Spleen (tissue), 11 donors: ENCODE measurements at regions not wholly inside any gene's neighbourhood (a gene's known extent, or its start where the extent isn't known, plus 50 kb on each side); places are given as distances from the start of the nearest gene placed in this dataset.

ENCODE experiments used
- DNase-seq: peaks from one replicate; pipeline ENCODE4 v3.0.0-alpha.2; 2020
- H3K27ac ChIP-seq, 8 donors: fragments of 200-600 bp; sonication (generic) in 7 of 8; 1 replicate in 4 of 8; 2 replicates in 4 of 8; pipeline versions ENCODE4 v1.5.0 to v1.8.0; 2016 to 2021; ENCODE audit warnings: inconsistent platforms in 4 of 8, mild to moderate bottlenecking in 4 of 8, moderate library complexity in 1 of 8
- H3K27me3 ChIP-seq, 7 donors: fragments of 200-600 bp; sonication (generic) in 6 of 7; replicated peaks in 1 of 7; 1 replicate in 4 of 7; 2 replicates in 3 of 7; pipeline versions ENCODE4 v1.5.0 to v1.8.0; 2016 to 2021; ENCODE audit warnings: inconsistent platforms in 3 of 7, mild to moderate bottlenecking in 1 of 7
- H3K36me3 ChIP-seq, 6 donors: fragments of 200-600 bp; sonication (generic) in 5 of 6; 1 replicate in 4 of 6; 2 replicates in 2 of 6; pipeline versions ENCODE4 v1.5.0 to v1.8.0; 2016 to 2021; ENCODE audit warnings: inconsistent platforms in 2 of 6
- H3K4me1 ChIP-seq, 6 donors: fragments of 200-600 bp; sonication (generic) in 5 of 6; 1 replicate in 3 of 6; 2 replicates in 3 of 6; pipeline versions ENCODE4 v1.5.0 to v1.8.0; 2016 to 2021; ENCODE audit warnings: inconsistent platforms in 3 of 6
- H3K4me3 ChIP-seq, 8 donors: fragments of 200-600 bp; sonication (generic) in 7 of 8; 1 replicate in 4 of 8; 2 replicates in 4 of 8; pipeline versions ENCODE4 v1.5.0 to v1.8.0; 2016 to 2021; ENCODE audit warnings: inconsistent platforms in 4 of 8, mild to moderate bottlenecking in 4 of 8, moderate library complexity in 2 of 8
- H3K9me3 ChIP-seq, 8 donors: fragments of 200-600 bp; sonication (generic) in 7 of 8; 1 replicate in 4 of 8; 2 replicates in 4 of 8; pipeline versions ENCODE4 v1.5.0 to v1.8.0; 2016 to 2021; ENCODE audit warnings: inconsistent platforms in 4 of 8
- CTCF ChIP-seq, 11 experiments: fragments of 200-600 bp in 7 of 11; fragments of 450-650 bp in 4 of 11; sonication (generic) in 4 of 11; IDR thresholded peaks in 8 of 11; conservative IDR thresholded peaks in 3 of 11; 1 replicate in 7 of 11; 2 replicates in 4 of 11; pipeline versions ENCODE4 v1.4.0 to v1.8.0; 2016 to 2021; ENCODE audit warnings: antibody characterized with exemption in 11 of 11, inconsistent platforms in 4 of 11, mild to moderate bottlenecking in 1 of 11
- POLR2A ChIP-seq, 3 donors: fragments of 450-650 bp; IDR thresholded peaks; one replicate each; pipeline ENCODE4 v1.5.1; 2017; ENCODE audit warnings: antibody characterized with exemption in 3 of 3, mild to moderate bottlenecking in 1 of 3
- POLR2AphosphoS5 ChIP-seq, 3 donors: sonication (generic); formaldehyde crosslinking; IDR thresholded peaks; one replicate each; pipeline ENCODE4 v1.5.1; 2017; ENCODE audit warnings: antibody characterized with exemption in 3 of 3
- WGBS, 5 donors: extraction: QIAGEN DNeasy Blood & Tissue Kit in 3 of 5; methylation state at CpG; one replicate each; pipeline versions ENCODE4 v1.1.5 to v1.1.7; 2013 to 2018; 5-methylcytosine and 5-hydroxymethylcytosine counted together
- intact Hi-C: fragments of 100-400 bp; cut with DNase I; formaldehyde crosslinking; loops from one replicate; pipeline ENCODE4 v1.15.0; 2023; ENCODE audit warnings: low total_unique reads
- donor health status: healthy with polysubstance abuse.
- donor health status: DM: no; HTN: no; CAD: no; lungs with moderate emphysema.
- donor health status: DM: no; HTN: no; CAD: no.
- donor health status: Bipolar disorder and iron deficiency.
- donor health status: healthy.
- donor health status: DM: no; HTN: no; CAD: no.
- donor health status: DM: yes; HTN: yes; CAD: no.

GRCh38 chr20:63080811-63081210 lies 74.0 kb upstream of the BHLHE23 start:
- no peaks in the 10 kb centered on the region for H3K36me3 ChIP-seq
- DNase-seq, result no peak
- no peaks in the 10 kb centered on the region for H3K4me1 ChIP-seq
- H3K4me3 ChIP-seq, result no peak overlapping the region
- no peak overlapping the region for H3K27ac ChIP-seq
- H3K27me3 ChIP-seq, result peaks cover 0 to 76% (median 0%) of the 10 kb centered on the region in 7 donors
- TF ChIP-seq POLR2AphosphoS5 (IDR thresholded peaks at IDR 0.05), result no peak
- no peak for TF ChIP-seq POLR2A (IDR thresholded peaks at IDR 0.05)
- H3K9me3 ChIP-seq, result peaks cover 2 to 53% (median 44%) of the 10 kb centered on the region in 8 donors
- intact Hi-C loops, result no loop called here
- 33 to 78% (median 75%) methylated on average over 1 to 4 of the region's 4 CpGs for WGBS, 5 donors

- H3K27ac ChIP-seq, result no peak overlapping the region
- no peak overlapping the region for H3K4me3 ChIP-seq
- 76 to 88% (median 84%) methylated on average over 8 to 10 of the region's 10 CpGs for WGBS, 5 donors
- no peaks in the 10 kb centered on the region for H3K36me3 ChIP-seq
- H3K9me3 ChIP-seq, result peaks cover 2 to 57% (median 46%) of the 10 kb centered on the region in 8 donors
- peaks cover 0 to 76% (median 0%) of the 10 kb centered on the region in 7 donors for H3K27me3 ChIP-seq
- DNase-seq, result peak; percentile 49
- H3K4me1 ChIP-seq, result no peaks in the 10 kb centered on the region
- no peak for TF ChIP-seq POLR2AphosphoS5 (IDR thresholded peaks at IDR 0.05)
- no peak for TF ChIP-seq CTCF (IDR thresholded peaks at IDR 0.05 in 8 of 11, conservative IDR thresholded peaks at IDR 0.05 in 3 of 11)
- TF ChIP-seq POLR2A (IDR thresholded peaks at IDR 0.05), result no peak
- intact Hi-C loops, result no loop called here
These were observed 73.6 kb upstream of the BHLHE23 start for GRCh38 chr20:63080411-63080810.

GRCh38 chr20:63079971-63080370 lies 73.2 kb upstream of the BHLHE23 start:
- intact Hi-C loops, result no loop called here
- Histone ChIP-seq H3K27me3 (peaks cover 0 to 76% (median 0%) of the 10 kb centered on the region in 7 donors), H3K4me3 (no peak overlapping the region), H3K36me3 (no peaks in the 10 kb centered on the region), H3K9me3 (peaks cover 2 to 60% (median 48%) of the 10 kb centered on the region in 8 donors), H3K27ac (no peak overlapping the region), H3K4me1 (no peaks in the 10 kb centered on the region)
- TF ChIP-seq POLR2AphosphoS5 (IDR thresholded peaks at IDR 0.05) (no peak), POLR2A (IDR thresholded peaks at IDR 0.05) (no peak), CTCF (IDR thresholded peaks at IDR 0.05 in 8 of 11, conservative IDR thresholded peaks at IDR 0.05 in 3 of 11) (no peak)
- 50 to 75% (median 58%) methylated on average over 2 of the region's 2 CpGs for WGBS, 5 donors
- no peak for DNase-seq

GRCh38 chr20:63077705-63078104 lies 70.9 kb upstream of the BHLHE23 start:
- H3K27ac ChIP-seq, result no peak overlapping the region
- no peak for TF ChIP-seq POLR2AphosphoS5 (IDR thresholded peaks at IDR 0.05)
- TF ChIP-seq POLR2A (IDR thresholded peaks at IDR 0.05), result no peak
- TF ChIP-seq CTCF (IDR thresholded peaks at IDR 0.05 in 8 of 11, conservative IDR thresholded peaks at IDR 0.05 in 3 of 11), result no peak
- no peak overlapping the region for H3K4me3 ChIP-seq
- H3K36me3 ChIP-seq, result no peaks in the 10 kb centered on the region
- no peak for DNase-seq
- intact Hi-C loops, result no loop called here
- H3K9me3 ChIP-seq, result peaks cover 2 to 60% (median 48%) of the 10 kb centered on the region in 8 donors
- peaks cover 0 to 76% (median 11%) of the 10 kb centered on the region in 7 donors for H3K27me3 ChIP-seq
- H3K4me1 ChIP-seq, result no peaks in the 10 kb centered on the region

GRCh38 chr20:63076421-63076820 lies 69.7 kb upstream of the BHLHE23 start:
- Histone ChIP-seq H3K27ac (no peak overlapping the region), H3K4me3 (no peak overlapping the region), H3K36me3 (no peaks in the 10 kb centered on the region), H3K27me3 (peaks cover 0 to 76% (median 24%) of the 10 kb centered on the region in 7 donors), H3K4me1 (peaks cover 0 to 11% (median 0%) of the 10 kb centered on the region in 6 donors), H3K9me3 (peaks cover 2 to 60% (median 48%) of the 10 kb centered on the region in 8 donors)
- WGBS, 5 donors, result 77 to 84% (median 84%) methylated on average over 5 of the region's 5 CpGs
- peak; percentile 27 for DNase-seq
- intact Hi-C loops, result no loop called here
- TF ChIP-seq POLR2A (IDR thresholded peaks at IDR 0.05) (no peak), CTCF (IDR thresholded peaks at IDR 0.05 in 8 of 11, conservative IDR thresholded peaks at IDR 0.05 in 3 of 11) (no peak), POLR2AphosphoS5 (IDR thresholded peaks at IDR 0.05) (no peak)
